Heart left ventricle (tissue), 13 donors: ENCODE measurements at regions not wholly inside any gene's neighbourhood (a gene's known extent, or its start where the extent isn't known, plus 50 kb on each side); places are given as distances from the start of the nearest gene placed in this dataset.

ENCODE experiments used
- POLR2A ChIP-seq, 2 donors: fragments of 450-650 bp; IDR thresholded peaks; one replicate each; pipeline ENCODE4 v1.6.1; 2017; ENCODE audit warnings: antibody characterized with exemption in 2 of 2, mild to moderate bottlenecking in 2 of 2, moderate library complexity in 2 of 2
- TF ChIP-seq, protein P1 (sequence below), 12 donors: fragments of 200-600 bp; sonication (generic) in 4 of 12; IDR thresholded peaks; one replicate each; pipeline versions ENCODE4 v1.5.0 to v1.8.0; 2018 to 2022; ENCODE audit warnings: antibody characterized with exemption in 12 of 12, mild to moderate bottlenecking in 5 of 12
- donor health status: ischemic (EF 13 %, LVEDD 7.1; RV severe dilation, severe dysfunction).
- donor health status: DM: no; HTN: yes; CAD: no.
- donor health status: DM: no; HTN: no; CAD: no.
- donor health status: ischemic (EF 25% LVEDD 6.9; RV normal size, moderate dysfunction).
- donor health status: ischemic (EF 25% LVEDD 5.7; RV mildly dilated, moderate dysfunction).
- donor health status: ischemic (EF 35%, LVEDD 5.7; RV mildly dilated, moderate dysfunction).
- donor health status: nonischemic (EF 11% LVEDD 7.7; RV severe dilation, severe dysfunction).
- donor health status: DM: yes; HTN: yes; CAD: no.
- donor health status: PGD.
- donor health status: ischemic (EF 29% LVEDD 5.4; RV normal size, mild dysfunction).
- donor health status: nonischemic (EF 23%, LVEDD 6.1; RV moderate dilation, normal function).

DNA sequence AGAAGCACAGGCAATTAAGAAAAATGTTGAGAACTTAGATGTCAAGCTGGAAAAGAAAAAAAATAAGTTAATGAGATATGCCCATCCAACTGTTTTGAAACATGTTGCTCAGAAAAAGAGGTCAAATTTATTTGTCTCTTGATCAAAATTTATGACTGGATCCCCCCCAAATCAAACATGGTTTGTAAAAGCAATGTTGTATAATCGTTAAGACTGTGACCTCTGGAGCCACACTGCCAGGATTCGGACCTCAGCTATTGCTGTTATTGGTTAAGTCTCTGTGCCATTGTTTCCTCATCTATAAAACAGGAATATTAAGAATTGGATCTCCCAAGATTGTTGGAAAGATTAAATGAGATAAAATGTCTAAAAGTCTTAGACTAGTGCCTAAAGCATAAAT lies 51.9 kb upstream of the LRRK2 start:
- TF ChIP-seq, protein P1, sequence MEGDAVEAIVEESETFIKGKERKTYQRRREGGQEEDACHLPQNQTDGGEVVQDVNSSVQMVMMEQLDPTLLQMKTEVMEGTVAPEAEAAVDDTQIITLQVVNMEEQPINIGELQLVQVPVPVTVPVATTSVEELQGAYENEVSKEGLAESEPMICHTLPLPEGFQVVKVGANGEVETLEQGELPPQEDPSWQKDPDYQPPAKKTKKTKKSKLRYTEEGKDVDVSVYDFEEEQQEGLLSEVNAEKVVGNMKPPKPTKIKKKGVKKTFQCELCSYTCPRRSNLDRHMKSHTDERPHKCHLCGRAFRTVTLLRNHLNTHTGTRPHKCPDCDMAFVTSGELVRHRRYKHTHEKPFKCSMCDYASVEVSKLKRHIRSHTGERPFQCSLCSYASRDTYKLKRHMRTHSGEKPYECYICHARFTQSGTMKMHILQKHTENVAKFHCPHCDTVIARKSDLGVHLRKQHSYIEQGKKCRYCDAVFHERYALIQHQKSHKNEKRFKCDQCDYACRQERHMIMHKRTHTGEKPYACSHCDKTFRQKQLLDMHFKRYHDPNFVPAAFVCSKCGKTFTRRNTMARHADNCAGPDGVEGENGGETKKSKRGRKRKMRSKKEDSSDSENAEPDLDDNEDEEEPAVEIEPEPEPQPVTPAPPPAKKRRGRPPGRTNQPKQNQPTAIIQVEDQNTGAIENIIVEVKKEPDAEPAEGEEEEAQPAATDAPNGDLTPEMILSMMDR (IDR thresholded peaks at IDR 0.05), result no peak
- TF ChIP-seq POLR2A (IDR thresholded peaks at IDR 0.05), result no peak
